ENCODE measurements at regions not wholly inside any gene's neighbourhood (a gene's known extent, or its start where the extent isn't known, plus 50 kb on each side); places are given as distances from the start of the nearest gene placed in this dataset.
A peak's percentile ranks its signal among the peaks of the same experiment; 100 is the strongest.

DNA sequence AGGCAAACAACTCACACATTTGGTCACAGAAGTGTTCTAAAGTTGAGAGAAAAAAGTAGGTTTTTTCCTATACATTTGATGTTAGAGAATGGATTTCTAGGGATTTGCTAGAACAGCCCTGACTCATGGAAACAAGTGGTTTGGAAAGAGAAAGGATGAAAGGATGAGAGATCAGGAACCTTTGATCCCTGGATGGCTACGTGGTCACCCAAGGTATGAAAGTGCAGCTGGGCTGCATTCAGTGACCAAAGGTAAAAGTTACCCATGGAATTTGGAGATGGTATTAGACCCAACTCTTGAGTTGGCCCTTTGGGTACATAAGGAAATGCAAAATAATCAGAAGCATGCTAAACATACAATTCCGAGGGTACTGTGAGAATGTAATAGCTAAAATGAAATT is 61.3 kb upstream of the SPIN1 start:
- DNase-seq: no peak

DNA sequence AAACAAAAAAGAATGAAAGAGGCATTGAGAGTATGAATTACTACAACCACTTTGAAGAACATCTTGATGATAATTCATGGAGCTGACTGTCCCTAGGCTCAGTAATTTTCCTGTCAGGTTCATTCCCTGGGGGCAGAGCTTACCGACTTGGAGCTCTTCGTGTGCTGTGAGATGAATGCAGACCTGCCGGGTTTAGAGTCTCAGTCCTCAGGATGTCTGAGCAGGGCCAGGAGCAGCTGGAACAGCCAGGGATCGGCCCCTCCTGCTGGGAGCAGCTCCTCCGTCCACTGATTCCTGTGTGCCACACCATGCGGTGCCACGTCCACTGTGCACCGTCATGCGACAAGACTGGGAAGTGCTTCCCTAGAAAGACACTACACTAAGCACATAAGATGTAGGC is 62.2 kb upstream of the SPIN1 start:
- DNase-seq: no peak

DNA sequence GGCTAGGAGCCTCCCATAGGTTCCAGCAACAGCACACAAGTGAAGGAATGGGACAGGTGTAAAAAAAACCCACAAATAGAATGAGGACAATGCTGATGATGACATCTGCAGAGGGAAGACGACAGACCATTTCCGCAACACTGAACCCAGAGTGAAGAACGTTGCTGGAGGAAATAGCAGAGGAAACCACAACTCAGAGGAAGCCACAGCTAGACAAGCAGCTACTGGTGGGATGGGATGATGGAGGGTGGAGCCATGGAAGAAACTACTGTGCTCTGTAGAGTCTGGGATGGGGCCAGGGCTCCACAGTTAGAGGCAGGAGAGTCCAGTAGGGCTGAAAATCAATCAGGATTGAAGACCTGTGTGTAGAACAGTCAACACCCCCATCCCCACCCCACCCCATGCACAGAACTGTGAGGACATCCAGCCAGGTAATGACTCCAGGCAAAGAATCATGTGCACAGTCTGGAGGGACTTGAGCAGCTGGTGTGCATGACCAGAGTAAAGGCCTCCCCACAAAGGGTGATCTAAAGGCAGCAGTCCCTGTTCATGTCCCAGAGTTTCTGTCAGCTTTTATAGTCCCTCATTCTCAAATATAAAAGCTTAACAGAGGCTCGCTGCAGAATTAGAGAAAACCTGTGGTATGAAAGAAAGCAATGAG is 65.2 kb upstream of the SPIN1 start:
- DNase-seq: peak; percentile 41

DNA sequence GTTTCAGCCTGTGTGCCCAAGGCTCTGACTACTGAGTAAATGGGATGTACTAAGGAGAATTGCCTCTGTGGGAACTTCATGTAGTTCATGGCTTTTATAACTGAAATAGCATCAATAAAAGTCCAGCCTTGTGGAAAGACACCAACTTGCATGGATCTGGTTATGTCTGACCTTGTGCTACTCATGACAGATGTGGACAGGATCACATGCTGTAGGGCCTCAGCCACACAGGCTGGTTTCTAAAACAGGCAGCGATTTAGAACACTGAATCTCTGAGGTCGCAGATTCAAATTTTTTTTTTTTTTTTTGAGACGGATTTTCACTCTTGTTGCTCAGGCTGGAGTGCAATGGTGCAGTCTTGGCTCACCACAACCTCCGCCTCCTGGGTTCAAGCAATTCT is 66.5 kb upstream of the SPIN1 start:
- DNase-seq: no peak

DNA sequence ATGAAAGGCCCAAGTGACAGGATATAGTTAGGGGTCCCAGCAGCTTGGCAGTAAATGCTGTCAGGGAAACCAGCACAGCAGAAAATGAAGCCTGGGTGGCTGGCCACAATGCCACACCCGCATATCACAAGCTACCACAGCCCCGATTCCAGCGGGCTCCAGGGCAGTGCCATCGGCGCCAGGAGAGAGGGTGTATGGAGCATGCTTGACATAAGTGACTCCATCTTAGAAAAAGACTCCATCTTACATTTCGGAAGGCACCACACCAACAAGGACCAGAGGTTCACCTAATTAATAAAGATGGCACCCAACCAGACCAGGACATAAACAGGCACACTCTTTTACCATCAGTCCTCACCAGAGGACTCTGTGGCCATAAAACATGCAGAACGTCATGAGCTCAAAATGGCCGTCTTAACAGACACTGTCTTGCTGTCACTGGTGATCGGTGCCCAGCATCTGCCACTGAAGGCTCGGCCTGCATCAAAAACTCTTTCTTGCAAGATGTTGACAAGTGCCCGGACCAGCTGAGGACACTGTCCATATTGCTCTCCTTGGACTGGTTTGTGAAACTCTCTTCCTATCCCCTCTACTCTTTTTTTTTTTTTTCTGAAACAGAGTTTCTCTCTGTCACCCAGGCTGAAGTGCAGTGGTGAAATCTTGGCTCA is 67.4 kb upstream of the SPIN1 start:
- DNase-seq: no peak

DNA sequence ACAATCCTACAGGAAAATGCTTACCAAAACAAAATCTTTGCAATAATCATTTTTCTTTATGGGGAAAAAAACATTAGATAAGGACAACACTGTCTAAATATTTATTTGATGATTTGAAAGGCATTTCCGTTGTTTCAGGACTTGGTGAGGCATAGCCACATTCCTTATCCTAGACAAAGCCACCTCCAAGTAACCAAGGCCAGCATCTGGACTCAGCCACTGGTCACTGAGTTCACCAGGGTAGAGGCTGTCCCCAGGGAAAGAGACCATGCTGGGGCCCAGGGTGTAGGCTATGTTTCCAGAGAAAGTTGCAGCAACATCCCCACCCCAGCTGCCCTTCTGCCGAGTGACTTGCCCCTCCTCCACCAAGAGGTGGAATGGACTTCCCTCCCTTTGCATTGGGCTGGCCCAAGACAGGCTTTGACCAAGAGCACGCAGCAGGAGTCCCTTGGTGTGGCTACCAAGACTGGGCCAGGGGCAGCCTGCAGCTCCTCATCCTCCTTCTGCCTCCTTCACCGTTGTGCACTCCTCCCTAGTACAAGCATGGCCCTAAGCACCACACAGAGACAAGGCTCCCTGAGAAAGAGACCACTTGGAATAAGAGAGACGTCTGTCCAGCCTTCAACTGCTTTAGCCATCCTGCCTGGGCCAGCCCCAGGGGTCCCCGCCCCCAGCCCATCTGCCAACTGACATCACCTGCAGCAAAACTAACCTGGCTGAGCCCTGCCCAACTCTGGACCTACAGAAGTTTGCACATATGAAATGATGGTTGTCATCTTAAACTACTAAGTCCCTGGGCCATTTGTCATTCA is 68.1 kb upstream of the SPIN1 start:
- DNase-seq: no peak

DNA sequence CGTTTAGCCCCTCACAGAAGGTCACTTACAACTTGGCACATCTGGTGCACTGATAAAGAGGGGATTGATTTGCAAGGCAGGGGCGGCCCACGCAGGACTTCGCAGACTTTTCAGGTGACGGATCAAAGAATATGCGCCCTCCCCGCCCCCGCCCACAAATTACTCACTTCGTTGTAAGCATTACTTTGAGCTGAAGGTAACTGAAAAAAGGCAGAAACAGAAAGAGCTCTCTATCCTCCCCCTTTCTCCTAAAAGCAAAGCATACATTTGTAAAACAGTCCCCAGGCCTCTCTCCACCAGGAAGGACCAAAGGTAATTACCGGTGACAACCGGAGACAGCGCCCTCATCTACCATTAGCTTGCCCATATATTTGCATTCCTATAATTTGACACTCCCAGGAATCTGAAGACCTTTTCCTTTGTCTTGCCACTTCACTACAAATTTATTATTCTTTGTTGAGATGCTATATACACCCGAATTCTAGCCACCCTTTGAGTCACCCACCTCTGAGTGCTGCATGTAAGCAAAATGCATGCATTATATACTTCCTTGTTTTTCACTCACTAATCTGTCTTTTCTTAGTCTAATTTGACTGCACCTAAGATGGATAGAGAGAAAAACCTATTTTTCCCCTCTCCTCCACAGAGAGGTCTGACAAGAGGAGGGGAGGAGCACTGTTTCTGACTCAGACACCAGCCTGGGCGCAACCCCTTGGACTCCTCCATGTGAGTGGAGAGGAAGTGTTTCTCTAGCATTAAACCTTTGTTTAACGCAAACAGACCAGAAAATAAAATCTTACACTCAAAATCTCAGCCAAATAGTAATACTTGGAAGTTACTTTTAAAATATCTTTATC is 74.7 kb upstream of the SPIN1 start:
- DNase-seq: no peak

DNA sequence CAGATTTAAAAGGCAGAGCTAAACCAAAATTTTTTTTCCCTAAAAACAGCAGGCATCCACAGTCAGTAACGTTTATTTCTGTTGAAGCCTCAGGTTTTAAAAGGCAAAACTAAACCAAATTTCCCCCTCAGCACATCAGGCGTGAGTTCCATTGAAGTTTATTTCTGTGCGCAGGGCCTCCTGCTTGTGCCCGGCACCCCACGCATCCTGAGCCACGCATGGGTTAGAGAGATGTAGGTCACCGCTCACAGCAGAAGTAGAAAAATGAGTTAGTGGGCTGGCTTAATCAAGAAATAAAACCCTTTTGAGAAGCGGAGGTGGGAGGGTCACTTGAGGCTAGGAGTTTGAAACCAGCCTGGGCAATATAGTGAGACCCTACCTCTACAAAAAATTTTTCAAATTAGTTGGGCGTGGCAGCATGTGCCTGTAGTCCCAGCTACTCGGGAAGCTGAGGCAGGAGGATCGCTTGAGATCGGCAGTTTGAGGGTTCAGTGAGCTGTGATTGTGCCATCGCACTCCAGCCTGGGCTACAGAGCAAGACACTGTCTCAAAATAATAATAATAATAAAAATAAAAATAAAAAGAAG is 75.6 kb upstream of the SPIN1 start:
- no peak for DNase-seq

DNA sequence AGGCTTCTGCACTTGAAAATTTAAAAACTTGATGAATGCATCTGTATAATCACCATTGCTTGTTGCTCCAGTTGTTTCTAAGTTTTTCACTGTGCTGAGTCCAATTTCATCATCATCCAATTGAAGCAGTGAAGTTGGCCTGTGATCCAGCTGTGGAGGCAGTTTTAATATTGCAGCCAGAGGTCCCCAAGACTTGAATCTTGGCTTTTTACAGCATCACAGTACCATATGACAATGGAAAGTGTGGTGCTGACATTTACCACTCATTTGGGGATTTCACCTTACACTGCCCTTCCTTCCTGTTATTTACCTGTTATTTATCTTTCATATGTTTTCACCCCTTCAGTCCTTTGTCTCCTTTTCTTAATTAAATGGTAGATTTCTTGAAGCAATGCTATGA is 76.2 kb upstream of the SPIN1 start:
- no peak for DNase-seq

DNA sequence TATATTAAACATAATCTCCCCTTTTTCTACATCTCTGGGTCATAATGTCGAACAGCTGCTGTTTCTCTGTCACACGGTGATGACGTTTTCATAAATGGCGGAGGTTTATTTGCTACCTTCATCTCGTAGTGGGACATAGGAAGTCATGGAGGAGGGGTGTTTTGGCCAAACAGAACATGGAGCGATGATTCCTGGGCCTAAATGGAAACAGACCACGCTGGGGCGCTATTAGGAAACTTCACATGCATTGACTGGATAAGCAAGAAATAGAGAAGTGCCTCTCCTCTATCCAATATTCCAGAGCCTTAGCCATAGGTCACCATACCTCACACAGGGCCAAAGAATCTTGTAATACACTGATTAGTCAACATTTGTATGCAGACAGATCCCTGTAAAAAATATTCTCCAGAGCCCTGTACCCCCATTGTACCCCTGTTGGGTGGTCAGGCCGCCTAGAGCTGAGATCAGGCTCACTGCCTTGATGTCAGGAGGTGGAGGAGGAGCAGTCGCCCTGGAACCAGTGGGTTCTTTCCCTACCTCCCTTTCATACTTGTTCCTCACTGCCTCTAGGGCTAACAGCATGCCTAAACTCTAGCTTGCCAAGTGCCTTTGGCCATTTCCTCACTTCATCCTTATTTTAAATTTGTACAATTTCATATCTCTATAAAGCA is 77.8 kb upstream of the SPIN1 start:
- no peak for DNase-seq

DNA sequence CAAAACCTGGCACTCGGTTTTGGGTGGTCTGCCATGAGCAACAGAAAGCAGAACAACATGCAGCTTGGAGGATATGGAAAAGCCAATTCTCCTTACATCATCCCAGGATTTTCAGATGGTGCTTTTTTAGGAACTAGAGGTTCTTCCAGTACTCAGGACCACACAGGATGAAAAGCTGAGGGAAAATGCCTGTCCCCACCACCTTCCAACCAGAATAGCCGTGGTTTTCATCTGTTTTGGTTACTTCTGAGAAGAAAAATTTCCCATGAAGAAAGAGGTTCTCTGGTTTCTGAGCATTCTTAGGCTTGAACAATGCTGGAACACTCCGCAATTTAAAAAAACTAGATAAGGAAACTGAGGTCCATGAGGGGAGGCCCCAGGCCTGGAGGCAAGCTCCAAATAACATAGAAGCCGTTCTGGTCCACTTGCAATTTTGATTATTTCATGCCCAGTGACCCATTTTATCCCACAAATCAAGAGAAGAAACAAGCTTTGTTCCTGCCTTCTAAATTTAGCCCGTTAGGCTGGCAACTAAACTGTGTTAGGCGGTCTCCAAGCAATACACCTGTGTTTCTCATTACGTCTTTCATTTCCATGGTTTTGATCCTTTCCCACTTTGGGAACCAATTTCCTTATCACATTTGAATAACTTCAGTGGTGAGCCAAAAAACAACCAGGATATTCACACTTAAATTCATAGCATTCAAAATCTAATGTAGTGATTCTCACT is 79.2 kb upstream of the SPIN1 start:
- DNase-seq: no peak

DNA sequence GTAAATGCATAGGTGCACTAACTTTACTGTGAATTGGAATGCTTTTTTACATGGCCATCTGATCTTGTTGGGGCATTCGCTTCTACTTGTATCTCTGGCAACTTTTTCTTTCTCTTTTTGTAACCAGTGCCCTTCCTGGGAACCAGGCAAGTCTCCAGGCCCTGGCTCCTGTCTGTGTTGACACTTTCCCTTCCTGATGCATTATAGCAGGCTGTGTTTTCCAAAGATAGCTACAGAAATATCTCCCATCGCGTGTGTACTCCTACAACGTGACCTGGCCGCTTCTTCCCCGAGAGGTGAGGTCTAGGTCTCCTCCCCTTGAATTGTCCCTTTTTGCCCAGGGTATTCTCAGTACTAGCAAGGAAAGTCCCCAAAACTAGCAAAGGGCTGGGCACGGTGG is 81.1 kb upstream of the SPIN1 start:
- DNase-seq: no peak

DNA sequence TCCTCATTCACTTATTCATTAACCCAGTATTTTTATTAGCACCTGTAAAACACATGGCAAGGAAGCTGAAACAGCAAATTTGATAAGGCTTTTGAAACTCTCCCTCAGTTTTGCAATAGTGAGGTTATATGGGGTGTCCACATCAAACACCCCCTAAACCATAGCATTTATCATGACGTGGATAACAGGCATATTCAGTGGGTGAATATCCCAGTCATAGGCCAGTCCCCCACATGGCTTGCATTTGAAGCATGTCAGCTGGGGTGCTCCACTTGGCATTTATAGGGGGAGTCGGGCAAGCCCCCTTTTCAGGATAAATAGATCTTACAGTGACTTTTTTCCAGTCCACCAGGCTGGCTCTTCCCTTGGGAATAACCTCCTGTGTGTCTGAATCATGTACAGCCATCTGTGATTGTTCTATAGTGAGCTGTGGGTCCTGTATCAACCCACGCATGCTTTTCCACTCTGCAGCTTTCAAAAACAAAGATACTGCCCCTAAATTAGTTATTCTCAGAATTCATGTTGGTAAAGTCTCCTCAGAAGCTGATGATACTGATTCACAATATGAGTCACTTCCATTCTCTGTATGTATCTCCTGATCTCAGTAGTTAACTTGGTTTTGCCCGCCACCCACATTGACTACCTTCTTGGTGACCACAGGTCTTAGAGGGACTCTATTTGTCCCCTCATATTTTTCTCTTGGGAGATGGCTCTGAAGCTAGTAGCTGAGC is 84.4 kb upstream of the SPIN1 start:
- DNase-seq: no peak

DNA sequence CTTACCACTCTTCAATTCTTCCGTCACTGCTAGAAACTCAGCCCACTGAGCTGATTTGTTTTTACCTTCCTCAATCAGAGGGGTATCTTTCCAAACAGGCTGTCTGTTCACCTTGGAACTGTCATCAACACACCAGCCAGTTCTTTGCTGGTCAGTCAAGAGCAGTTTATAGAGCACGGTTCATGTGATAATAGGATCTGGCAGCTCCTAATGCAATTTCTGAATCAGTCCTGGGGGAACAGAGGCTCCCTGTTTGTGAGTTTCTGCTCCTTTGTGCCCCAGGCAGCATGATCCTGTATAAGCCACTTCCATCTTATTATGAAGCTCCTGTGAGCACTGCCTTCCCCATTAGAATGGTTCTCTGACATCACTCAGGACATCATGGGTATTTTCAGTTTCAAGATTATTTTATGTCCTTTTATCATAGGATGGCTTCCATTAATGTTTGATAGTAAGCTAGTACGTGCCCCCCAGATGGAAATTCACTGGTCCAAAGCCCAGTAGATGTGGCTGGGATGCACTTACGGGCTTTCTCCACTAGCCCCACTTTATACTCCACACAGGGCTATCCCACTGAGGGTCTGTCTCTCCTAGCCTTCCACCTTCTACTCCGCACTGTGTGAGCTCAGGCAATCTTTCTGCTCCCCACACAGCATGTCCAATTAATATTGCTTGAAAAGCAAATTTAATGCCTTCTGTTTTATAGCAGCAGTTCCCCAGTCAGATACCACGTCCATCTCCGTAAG is 85.5 kb upstream of the SPIN1 start:
- no peak for DNase-seq

DNA sequence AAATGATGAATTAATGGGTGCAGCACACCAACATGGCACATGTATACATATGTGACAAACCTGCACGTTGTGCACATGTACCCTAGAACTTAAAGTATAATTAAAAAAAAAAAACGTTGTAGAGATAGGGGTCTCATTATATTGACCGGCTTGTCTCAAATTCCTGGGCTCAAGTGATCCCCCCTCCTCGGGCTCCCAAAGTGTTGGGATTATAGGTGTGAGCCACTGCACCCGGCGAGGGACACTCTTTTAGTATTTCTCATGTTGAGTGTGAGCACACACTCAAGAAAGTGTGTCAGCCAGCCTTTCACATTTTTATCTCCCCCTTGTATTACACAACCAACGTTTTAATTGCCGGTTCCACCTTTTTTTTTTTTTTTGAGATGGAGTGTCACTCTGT is 87.7 kb upstream of the SPIN1 start:
- DNase-seq: no peak

DNA sequence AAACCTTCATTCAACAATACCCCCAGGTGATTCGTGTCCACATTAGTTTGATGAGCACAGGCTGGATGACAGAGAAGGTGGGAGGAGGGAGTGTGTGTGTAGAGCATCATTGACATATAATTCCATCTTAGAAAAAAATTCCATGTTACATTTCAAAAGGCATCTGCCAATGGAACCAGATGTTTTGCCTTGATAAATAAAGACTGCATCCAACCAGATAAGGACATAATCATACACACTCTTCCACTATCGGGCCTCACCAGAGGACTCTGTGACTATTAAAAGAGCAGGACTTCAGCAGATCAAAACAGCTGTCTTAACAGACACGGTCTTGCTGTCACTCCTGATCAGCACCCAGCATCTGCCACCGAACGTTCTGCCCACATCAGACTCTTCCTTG is 96.4 kb upstream of the SPIN1 start:
- DNase-seq: no peak

DNA sequence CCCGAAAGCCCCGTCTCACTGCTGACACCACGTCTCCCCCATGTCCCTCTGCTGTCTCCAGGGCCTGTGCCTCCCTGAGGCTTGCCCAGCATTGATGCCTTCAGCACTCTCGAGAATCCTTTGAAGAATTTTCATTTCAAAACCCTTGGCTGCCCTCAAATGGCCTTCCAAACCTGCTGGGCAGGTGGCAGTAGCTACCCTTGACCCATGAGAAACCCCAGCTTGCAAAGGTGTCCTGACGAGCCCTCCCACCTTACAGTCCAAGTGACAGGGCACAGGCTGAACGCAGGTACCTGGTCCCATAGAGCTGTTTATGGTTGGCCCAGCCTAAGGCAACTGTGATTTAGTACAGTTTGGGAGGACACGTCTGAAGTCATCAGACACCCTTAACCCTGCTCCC is 97.2 kb upstream of the SPIN1 start:
- no peak for DNase-seq

DNA sequence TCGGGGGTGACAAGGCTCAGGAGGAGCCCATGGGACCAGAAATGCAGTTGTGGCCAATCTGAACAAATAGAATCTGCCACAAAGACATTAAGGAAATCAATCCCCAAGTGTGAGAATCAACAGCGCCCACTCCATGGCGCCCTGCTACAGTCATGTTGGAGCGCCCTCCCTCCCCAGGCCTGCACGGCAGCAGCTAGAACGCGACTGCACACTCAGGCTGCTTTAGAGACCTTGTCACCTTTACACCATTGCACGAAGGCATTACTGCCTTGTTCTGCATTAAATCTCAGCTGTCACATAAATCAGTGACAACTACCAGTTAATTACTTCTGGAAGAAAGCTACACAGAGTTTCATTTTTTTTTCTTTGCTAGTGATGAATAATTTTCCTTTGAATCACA is 98.7 kb upstream of the SPIN1 start:
- DNase-seq: no peak

DNA sequence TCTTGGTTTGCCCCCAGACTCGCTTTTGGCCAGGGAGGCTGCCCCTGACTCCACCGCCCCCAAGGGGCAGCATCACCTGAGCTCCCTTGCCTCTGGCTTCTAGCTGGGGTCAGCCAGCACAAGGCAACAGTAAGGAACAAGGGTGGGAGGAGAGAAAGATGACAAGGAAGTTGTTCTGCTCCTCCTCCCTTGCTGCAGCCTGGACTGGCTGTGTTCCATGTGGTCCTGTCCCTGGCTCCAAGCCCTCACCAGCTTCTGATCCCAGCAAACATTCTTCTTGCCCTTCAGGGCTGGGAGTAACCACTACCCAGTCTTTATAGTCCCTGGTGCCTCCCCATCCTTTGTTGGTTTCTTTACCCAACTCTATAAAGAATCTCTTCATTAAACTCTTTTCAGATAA is 100.3 kb upstream of the SPIN1 start:
- DNase-seq: no peak

DNA sequence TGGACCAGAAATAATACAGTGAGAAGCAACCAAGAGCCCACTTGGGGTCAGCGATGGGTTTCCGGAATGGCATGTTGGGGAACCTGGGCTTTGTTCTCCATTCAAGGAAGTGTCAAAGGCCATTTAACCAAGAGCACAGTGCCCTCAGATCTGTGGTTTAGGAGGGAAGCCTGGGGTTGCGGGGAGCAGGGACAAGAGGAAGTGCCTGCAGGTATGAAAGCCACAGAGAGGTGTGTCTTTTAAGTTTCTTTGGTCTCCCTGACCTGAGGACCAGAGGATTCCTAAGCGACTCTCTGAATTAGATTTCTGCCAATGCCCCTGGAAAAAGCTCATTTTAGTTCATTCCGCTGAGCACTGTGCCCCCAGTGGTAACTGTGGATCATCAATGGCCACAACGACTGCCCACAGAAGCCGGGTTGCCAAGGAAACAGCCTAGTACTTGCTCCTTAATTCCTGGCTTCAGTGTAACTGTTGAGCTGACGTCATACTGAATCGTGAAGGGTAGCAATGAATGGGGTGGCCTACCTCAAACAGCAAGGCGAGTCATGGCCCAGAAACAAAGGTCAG is 107.3 kb upstream of the SPIN1 start:
- no peak for DNase-seq

Data from T-helper 9 cell (primary cell).